Fibroblast of the aortic adventitia (primary cell): ENCODE measurements at regions not wholly inside any gene's neighbourhood (a gene's known extent, or its start where the extent isn't known, plus 50 kb on each side); places are given as distances from the start of the nearest gene placed in this dataset.
A peak's percentile ranks its signal among the peaks of the same experiment; 100 is the strongest.

Source experiments
- DNase-seq: peaks from one replicate; pipeline ENCODE4 v3.0.0-alpha.2; 2010; ENCODE audit warnings: low read depth
- H3K4me3 ChIP-seq: 2 replicates; pipeline ENCODE4 v1.5.1; 2011; ENCODE audit warnings: low read depth, mild to moderate bottlenecking, control low read depth, low read length, moderate library complexity
- CTCF ChIP-seq: IDR thresholded peaks from 2 replicates; pipeline ENCODE4 v1.5.1; 2011; ENCODE audit warnings: mild to moderate bottlenecking, low read length, control low read depth, inconsistent platforms; ENCODE audit not compliant: insufficient read depth

- no peak for TF ChIP-seq CTCF
- DNase-seq: no peak
- H3K4me3 ChIP-seq: no peak overlapping the region
These were observed 282.1 kb downstream of the VGLL3 start for GRCh38 chr3:86708893-86709292.

- TF ChIP-seq CTCF: peak; percentile 45
- peak; percentile 10 for DNase-seq
- H3K4me3 ChIP-seq: no peak overlapping the region
These were observed 288.5 kb downstream of the VGLL3 start for GRCh38 chr3:86702381-86702958.

GRCh38 chr3:86695752-86696151 lies 295.2 kb downstream of the VGLL3 start:
- no peak for DNase-seq
- no peak for TF ChIP-seq CTCF
- no peak overlapping the region for H3K4me3 ChIP-seq

GRCh38 chr3:86673991-86674390 lies 317.0 kb downstream of the VGLL3 start:
- no peak overlapping the region for H3K4me3 ChIP-seq
- TF ChIP-seq CTCF: no peak
- DNase-seq: no peak

- no peak for TF ChIP-seq CTCF
- H3K4me3 ChIP-seq: no peak overlapping the region
- no peak for DNase-seq
These were observed 329.1 kb downstream of the VGLL3 start for GRCh38 chr3:86661817-86662216.

GRCh38 chr3:86658876-86659275 lies 332.1 kb downstream of the VGLL3 start:
- no peak overlapping the region for H3K4me3 ChIP-seq
- no peak for DNase-seq
- TF ChIP-seq CTCF: no peak

- TF ChIP-seq CTCF: no peak
- DNase-seq: no peak
- H3K4me3 ChIP-seq: no peak overlapping the region
These were observed 336.0 kb downstream of the VGLL3 start for GRCh38 chr3:86654806-86655460.
